Neuronal stem cell (in vitro differentiated cells): ENCODE measurements at regions not wholly inside any gene's neighbourhood (a gene's known extent, or its start where the extent isn't known, plus 50 kb on each side); places are given as distances from the start of the nearest gene placed in this dataset.

ENCODE experiments used
- DNase-seq: peaks from one replicate; pipeline ENCODE4 v3.0.0-alpha.2; 2013; ENCODE audit warnings: low spot score
- H2AFZ ChIP-seq: one replicate; pipeline ENCODE4 v1.6.1; 2013; ENCODE audit warnings: mild to moderate bottlenecking, low read length, inconsistent platforms
- H2AK5ac ChIP-seq: 2 replicates; pipeline ENCODE4 v1.6.1; 2013; ENCODE audit warnings: low read depth, mild to moderate bottlenecking, inconsistent platforms, low read length, moderate library complexity, mixed read lengths
- H2BK120ac ChIP-seq: 2 replicates; pipeline ENCODE4 v1.6.1; 2013; ENCODE audit warnings: low read depth, mild to moderate bottlenecking, inconsistent platforms, low read length, moderate library complexity, mixed read lengths
- H2BK12ac ChIP-seq: one replicate; pipeline ENCODE4 v1.6.1; 2013; ENCODE audit warnings: low read length, inconsistent platforms
- H2BK15ac ChIP-seq: 2 replicates; pipeline ENCODE4 v1.6.1; 2013; ENCODE audit warnings: mild to moderate bottlenecking, low read length, inconsistent platforms, mixed read lengths
- H2BK5ac ChIP-seq: one replicate; pipeline ENCODE4 v1.6.1; 2013; ENCODE audit warnings: inconsistent platforms, mild to moderate bottlenecking, low read length, moderate library complexity
- H3K14ac ChIP-seq: one replicate; pipeline ENCODE4 v1.6.1; 2013; ENCODE audit warnings: low read length, inconsistent platforms
- H3K18ac ChIP-seq: 2 replicates; pipeline ENCODE4 v1.6.1; 2013; ENCODE audit warnings: low read length, inconsistent platforms
- H3K23ac ChIP-seq: 2 replicates; pipeline ENCODE4 v1.6.1; 2013; ENCODE audit warnings: low read depth, mild to moderate bottlenecking, mixed read lengths, low read length, inconsistent platforms; ENCODE audit not compliant: poor library complexity
- H3K27ac ChIP-seq: replicated peaks from 3 replicates; pipeline ENCODE4 v1.5.1; 2013; ENCODE audit warnings: low read length, inconsistent platforms
- H3K27me3 ChIP-seq, 3 experiments: 2 replicates each; pipeline ENCODE4 v1.6.1; 2013; ENCODE audit warnings: low read length in 3 of 3, mild to moderate bottlenecking in 2 of 3, inconsistent platforms in 1 of 3, low read depth in 1 of 3, mixed read lengths in 1 of 3, moderate library complexity in 1 of 3; ENCODE audit not compliant: control insufficient read depth in 3 of 3, insufficient read depth in 3 of 3
- H3K36me3 ChIP-seq, 2 donors: replicated peaks in 1 of 2; 2 replicates each; pipeline ENCODE4 v1.6.1; 2013; ENCODE audit warnings: low read length in 2 of 2; ENCODE audit not compliant: control insufficient read depth in 2 of 2, insufficient read depth in 2 of 2
- H3K4ac ChIP-seq: 2 replicates; pipeline ENCODE4 v1.6.1; 2013; ENCODE audit warnings: inconsistent platforms, mild to moderate bottlenecking, low read length, moderate library complexity
- H3K4me1 ChIP-seq, 2 donors: 1 replicate in 1 of 2; 2 replicates in 1 of 2; pipeline ENCODE4 v1.6.1; 2013; ENCODE audit warnings: low read length in 2 of 2, low read depth in 1 of 2; ENCODE audit not compliant: control insufficient read depth in 2 of 2, insufficient read depth in 1 of 2
- H3K4me2 ChIP-seq: one replicate; pipeline ENCODE4 v1.6.1; 2013; ENCODE audit warnings: mild to moderate bottlenecking, low read length, inconsistent platforms; ENCODE audit not compliant: insufficient read depth, poor library complexity, severe bottlenecking
- H3K4me3 ChIP-seq, 2 donors: 2 replicates each; pipeline ENCODE4 v1.5.1; 2013; ENCODE audit warnings: low read length in 2 of 2, mild to moderate bottlenecking in 2 of 2, inconsistent platforms in 1 of 2, moderate library complexity in 1 of 2
- H3K79me1 ChIP-seq: one replicate; pipeline ENCODE4 v1.6.1; 2013; ENCODE audit warnings: low read depth, mild to moderate bottlenecking, inconsistent platforms, low read length, moderate library complexity
- H3K9ac ChIP-seq: one replicate; pipeline ENCODE4 v1.6.1; 2013; ENCODE audit warnings: mild to moderate bottlenecking, low read depth, low read length, inconsistent platforms; ENCODE audit not compliant: poor library complexity
- H3K9me3 ChIP-seq, 2 donors: replicated peaks in 1 of 2; 2 replicates each; pipeline versions ENCODE3 to v1.6.1; 2013; ENCODE audit warnings: low read length in 2 of 2, mild to moderate bottlenecking in 2 of 2, inconsistent platforms in 1 of 2, low read depth in 1 of 2, mixed read lengths in 1 of 2, moderate library complexity in 1 of 2; ENCODE audit not compliant: control insufficient read depth in 2 of 2, insufficient read depth in 1 of 2
- H4K8ac ChIP-seq: one replicate; pipeline ENCODE4 v1.6.1; 2013; ENCODE audit warnings: low read depth, mild to moderate bottlenecking, inconsistent platforms, low read length, moderate library complexity
- H4K91ac ChIP-seq: one replicate; pipeline ENCODE4 v1.6.1; 2013; ENCODE audit warnings: low read length, low read depth, mild to moderate bottlenecking, inconsistent platforms; ENCODE audit not compliant: poor library complexity
- WGBS, 2 donors: extraction: QIAGEN DNeasy Blood & Tissue Kit; methylation state at CpG; one replicate each; pipeline ENCODE4 v1.1.7; 2013; ENCODE audit warnings: missing lambda C conversion rate in 2 of 2, mixed read lengths in 1 of 2; ENCODE audit not compliant: insufficient read length in 2 of 2, insufficient replicate concordance in 1 of 2; ENCODE audit errors: extremely low coverage in 2 of 2; 5-methylcytosine and 5-hydroxymethylcytosine counted together

DNA sequence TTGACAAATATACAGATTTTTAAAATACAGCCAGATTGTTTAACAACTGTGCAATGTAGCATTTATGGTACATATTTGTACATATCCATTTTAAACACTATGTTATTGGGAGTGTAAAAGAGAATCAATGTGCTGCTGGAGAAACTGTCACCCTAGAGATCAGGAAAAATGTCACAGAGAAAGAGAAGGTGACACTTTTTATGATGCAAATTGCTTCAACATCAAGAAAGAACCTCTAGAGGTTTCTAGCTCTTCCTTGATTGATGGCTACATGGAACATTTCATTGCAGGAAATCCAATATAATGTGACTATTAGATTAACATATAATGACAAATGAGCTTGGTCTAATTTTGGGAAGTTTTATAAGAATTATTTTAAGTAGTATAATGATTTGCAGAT is 1491.2 kb upstream of the PCDH20 start:
- H3K4me2 ChIP-seq = no peak overlapping the region
- no peaks in the 10 kb centered on the region for H3K9me3 ChIP-seq
- no peak overlapping the region for H2BK12ac ChIP-seq
- no peak overlapping the region for H3K4me3 ChIP-seq
- H4K8ac ChIP-seq = no peak overlapping the region
- no peak overlapping the region for H3K9ac ChIP-seq
- H2BK15ac ChIP-seq = no peak overlapping the region
- H3K14ac ChIP-seq = no peak overlapping the region
- H3K79me1 ChIP-seq = no peaks in the 10 kb centered on the region
- H2BK120ac ChIP-seq = no peak overlapping the region
- H3K27ac ChIP-seq = no peak overlapping the region
- H3K18ac ChIP-seq = no peak overlapping the region
- no peak overlapping the region for H4K91ac ChIP-seq
- H3K4ac ChIP-seq = no peak overlapping the region
- H2BK5ac ChIP-seq = no peak overlapping the region
- H3K4me1 ChIP-seq = peaks cover 0 to 2% of the 10 kb centered on the region in 2 donors
- no peak overlapping the region for H3K23ac ChIP-seq
- H3K27me3 ChIP-seq = no peaks in the 10 kb centered on the region
- no peak for DNase-seq
- H2AFZ ChIP-seq = no peak overlapping the region
- no peaks in the 10 kb centered on the region for H3K36me3 ChIP-seq
- H2AK5ac ChIP-seq = no peak overlapping the region

DNA sequence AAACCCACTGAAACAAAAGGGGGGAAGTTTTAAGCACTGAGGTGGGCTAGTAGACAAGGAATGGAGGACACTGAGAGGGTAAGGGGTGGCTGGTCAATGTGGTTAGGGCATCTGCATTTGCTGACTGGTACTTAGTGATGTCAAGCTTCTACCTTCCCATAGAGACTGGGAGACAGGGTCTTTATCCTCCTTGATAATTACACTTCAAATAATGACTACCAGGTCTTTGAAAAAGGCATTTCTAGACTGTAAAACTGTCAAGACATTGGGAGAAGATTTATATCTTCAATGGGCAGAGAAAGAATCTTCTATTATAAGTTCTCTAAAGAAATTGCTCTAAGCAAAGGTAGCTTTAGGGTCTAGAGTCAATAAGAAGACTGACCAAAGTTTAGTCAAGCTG is 1490.8 kb upstream of the PCDH20 start:
- Histone ChIP-seq H3K23ac (no peak overlapping the region), H2AK5ac (no peak overlapping the region), H4K91ac (no peak overlapping the region), H3K36me3 (no peaks in the 10 kb centered on the region), H4K8ac (no peak overlapping the region), H3K14ac (no peak overlapping the region), H2BK5ac (no peak overlapping the region), H3K79me1 (no peaks in the 10 kb centered on the region), H3K4me2 (no peak overlapping the region), H2BK15ac (no peak overlapping the region), H3K9me3 (no peaks in the 10 kb centered on the region), H3K4me3 (no peak overlapping the region), H3K27me3 (no peaks in the 10 kb centered on the region), H3K18ac (no peak overlapping the region), H2AFZ (no peak overlapping the region), H2BK12ac (no peak overlapping the region), H3K27ac (no peak overlapping the region), H3K4me1 (peaks cover 0 to 2% of the 10 kb centered on the region in 2 donors), H2BK120ac (no peak overlapping the region), H3K9ac (no peak overlapping the region), H3K4ac (no peak overlapping the region)
- DNase-seq = no peak

DNA sequence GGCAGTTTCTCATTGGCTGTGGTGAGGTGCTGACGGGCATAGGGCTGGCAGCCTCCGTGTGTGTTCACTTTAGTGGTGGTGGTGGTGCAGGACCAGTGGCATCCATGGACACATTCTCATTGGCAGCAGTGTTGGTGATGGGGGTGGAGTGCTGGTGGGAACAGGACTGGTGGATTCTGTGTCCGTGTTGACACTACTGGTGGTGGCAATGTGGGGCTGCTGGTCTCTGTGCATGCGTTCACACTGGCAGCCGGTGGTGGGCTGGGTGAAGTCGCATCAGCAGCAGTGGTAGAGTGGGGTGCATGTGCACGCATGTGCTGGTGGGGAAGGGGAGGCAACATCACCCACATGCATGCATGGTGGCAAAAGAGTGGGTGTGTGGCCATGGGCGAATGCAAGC is 1471.4 kb upstream of the PCDH20 start:
- no peak overlapping the region for H4K91ac ChIP-seq
- no peaks in the 10 kb centered on the region for H3K36me3 ChIP-seq
- H3K4me2 ChIP-seq = no peak overlapping the region
- no peak overlapping the region for H2BK15ac ChIP-seq
- WGBS, 2 donors = no CpG with 5 or more reads among the region's 8 CpGs
- no peak overlapping the region for H4K8ac ChIP-seq
- H3K9me3 ChIP-seq = peaks cover 5% of the 10 kb centered on the region in 2 donors
- no peak for DNase-seq
- H3K9ac ChIP-seq = no peak overlapping the region
- peak overlapping the region in 1 of 2 donors; percentile 52 for H3K4me3 ChIP-seq
- H3K79me1 ChIP-seq = no peaks in the 10 kb centered on the region
- no peak overlapping the region for H2BK12ac ChIP-seq
- no peak overlapping the region for H3K27ac ChIP-seq
- H2BK5ac ChIP-seq = no peak overlapping the region
- no peaks in the 10 kb centered on the region for H3K27me3 ChIP-seq
- no peaks in the 10 kb centered on the region for H3K4me1 ChIP-seq
- no peak overlapping the region for H2AK5ac ChIP-seq
- H3K18ac ChIP-seq = no peak overlapping the region
- H2AFZ ChIP-seq = no peak overlapping the region
- no peak overlapping the region for H2BK120ac ChIP-seq
- H3K23ac ChIP-seq = no peak overlapping the region
- H3K14ac ChIP-seq = peak overlapping the region; percentile 10
- no peak overlapping the region for H3K4ac ChIP-seq

DNA sequence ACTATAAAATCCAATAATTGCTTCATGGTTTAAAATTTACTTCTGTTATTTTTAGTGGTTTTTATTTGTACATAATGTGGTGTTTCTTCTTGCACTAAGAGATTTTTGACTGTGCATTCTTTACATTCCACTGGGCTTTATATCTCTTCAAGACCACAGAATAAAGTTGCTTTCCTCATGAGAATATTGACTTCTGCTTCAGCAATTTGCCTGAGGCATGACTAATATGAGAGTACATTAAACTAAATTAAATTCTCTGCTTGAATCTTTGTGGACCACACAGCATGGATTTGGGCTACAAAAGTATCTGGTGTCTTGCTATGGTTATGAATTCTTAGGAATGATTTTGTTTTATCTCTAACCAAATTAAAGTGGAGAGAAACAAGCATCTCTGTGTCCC is 1463.4 kb upstream of the PCDH20 start:
- H2BK120ac ChIP-seq = no peak overlapping the region
- no peaks in the 10 kb centered on the region for H3K4me1 ChIP-seq
- H4K91ac ChIP-seq = no peak overlapping the region
- no peak overlapping the region for H2AFZ ChIP-seq
- no peak overlapping the region for H4K8ac ChIP-seq
- H3K27ac ChIP-seq = no peak overlapping the region
- H3K9ac ChIP-seq = no peak overlapping the region
- no peak overlapping the region for H3K4me3 ChIP-seq
- H2BK12ac ChIP-seq = no peak overlapping the region
- no peak for DNase-seq
- no peaks in the 10 kb centered on the region for H3K79me1 ChIP-seq
- H2BK5ac ChIP-seq = no peak overlapping the region
- no peak overlapping the region for H3K23ac ChIP-seq
- no peak overlapping the region for H2BK15ac ChIP-seq
- H3K14ac ChIP-seq = no peak overlapping the region
- no peak overlapping the region for H3K4me2 ChIP-seq
- no peak overlapping the region for H2AK5ac ChIP-seq
- H3K18ac ChIP-seq = no peak overlapping the region
- H3K36me3 ChIP-seq = no peaks in the 10 kb centered on the region
- H3K4ac ChIP-seq = no peak overlapping the region
- peaks cover 0 to 2% of the 10 kb centered on the region in 2 donors for H3K9me3 ChIP-seq
- no peaks in the 10 kb centered on the region for H3K27me3 ChIP-seq
